GM19372 (cell line): ENCODE measurements at regions not wholly inside any gene's neighbourhood (a gene's known extent, or its start where the extent isn't known, plus 50 kb on each side); places are given as distances from the start of the nearest gene placed in this dataset.

Experiments used
- ATAC-seq: cut with Tn5 transposase; IDR thresholded peaks from one replicate; pipeline ENCODE4 v1.9.1; 2021; ENCODE audit warnings: mild to moderate bottlenecking, low read depth, moderate library complexity; ENCODE audit not compliant: unreplicated experiment

DNA sequence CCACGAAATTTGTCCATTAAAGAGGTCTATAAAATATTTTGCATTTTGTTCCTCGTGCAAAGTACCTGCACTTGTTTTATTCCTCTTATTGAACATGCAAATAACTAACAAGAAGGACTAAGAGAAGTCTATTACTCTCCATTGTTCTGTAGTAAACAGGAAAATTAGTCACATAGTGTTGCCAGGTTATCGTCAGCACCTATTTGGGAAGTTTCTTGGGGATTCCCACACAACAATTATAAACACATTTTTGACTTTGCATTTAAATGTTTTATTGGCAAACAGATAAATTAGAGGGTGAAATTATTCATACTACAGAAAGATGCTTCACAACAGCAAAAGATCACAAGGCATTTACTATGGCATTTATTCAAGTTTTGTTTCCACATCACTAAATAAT is 174.5 kb downstream of the ZC3H11B start:
- ATAC-seq = no peak

DNA sequence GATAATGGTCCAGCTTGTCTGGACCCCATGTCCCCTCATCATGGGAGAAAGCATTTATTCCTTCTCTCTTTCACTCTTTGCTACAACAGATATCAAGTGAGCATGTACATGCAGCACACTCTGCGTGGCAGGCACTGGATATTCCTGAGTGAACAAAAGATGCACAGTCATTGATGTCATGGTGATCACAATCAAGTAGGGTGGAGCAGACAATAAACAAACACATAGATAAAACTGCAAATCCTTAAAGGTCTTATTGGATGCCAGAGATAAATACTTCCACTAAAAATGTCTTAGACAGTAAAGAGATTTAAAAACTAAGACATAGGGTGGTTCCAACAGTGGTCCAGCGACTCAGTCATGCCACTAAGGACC is 178.0 kb downstream of the ZC3H11B start:
- ATAC-seq = no peak

DNA sequence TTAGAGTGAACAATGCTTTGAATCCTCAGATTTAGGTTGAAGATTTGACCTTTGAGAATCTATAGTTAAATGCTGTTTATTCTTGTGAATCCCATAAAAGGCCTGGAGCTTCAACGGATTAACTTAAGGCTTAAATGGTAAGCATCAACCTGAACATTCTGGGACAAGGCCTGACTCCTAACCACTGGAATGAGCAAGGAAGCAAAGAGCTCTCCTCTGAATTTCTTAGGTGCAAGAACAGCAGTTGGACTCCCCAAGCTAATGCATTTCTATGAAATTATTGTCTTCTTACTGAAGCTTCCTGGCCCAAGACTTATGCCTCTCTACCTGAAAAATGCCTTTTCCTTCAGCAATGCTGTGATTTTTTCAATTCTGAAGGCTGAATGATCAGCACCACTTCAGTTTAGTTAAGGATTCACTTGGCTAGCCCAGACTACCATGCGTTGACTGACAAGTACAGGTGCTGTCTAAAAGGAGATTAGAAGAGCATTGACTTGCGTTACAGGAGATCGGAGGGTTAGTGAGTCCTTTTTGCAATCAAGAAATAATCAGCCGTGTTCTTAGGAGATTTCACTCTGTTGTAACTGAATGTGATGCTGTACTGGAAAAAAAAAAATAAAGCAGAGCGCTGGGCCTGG is 178.5 kb downstream of the ZC3H11B start:
- no peak for ATAC-seq

DNA sequence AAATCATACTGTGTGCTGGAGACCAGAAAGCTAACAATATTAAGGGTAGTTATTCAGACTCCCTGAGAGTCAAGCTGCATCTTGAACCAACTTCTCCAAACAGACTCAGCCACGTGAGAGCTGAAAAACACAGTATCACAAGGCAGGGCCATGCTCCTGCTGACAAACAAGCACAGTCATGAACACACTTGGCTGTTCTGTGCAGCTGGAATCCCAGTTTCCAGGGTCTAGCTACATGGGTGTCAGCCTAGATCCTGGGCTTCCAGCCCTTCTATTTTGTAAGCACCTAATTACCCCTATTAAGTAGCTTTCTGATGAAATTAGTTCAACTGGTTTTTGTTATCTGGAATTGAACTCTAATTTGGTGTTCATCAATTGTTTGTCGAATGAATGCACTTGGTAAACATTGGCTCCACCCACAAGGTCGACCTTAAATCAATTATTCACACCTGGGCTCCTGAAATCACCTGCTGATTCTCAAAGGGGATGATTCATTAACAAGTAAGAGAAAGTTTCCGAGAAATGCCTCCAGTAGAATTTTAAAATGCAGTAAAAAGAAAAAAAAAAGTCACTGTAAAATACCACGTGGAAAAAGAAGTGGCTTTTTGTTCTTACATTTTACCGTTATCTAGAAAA is 179.3 kb downstream of the ZC3H11B start:
- ATAC-seq = no peak

DNA sequence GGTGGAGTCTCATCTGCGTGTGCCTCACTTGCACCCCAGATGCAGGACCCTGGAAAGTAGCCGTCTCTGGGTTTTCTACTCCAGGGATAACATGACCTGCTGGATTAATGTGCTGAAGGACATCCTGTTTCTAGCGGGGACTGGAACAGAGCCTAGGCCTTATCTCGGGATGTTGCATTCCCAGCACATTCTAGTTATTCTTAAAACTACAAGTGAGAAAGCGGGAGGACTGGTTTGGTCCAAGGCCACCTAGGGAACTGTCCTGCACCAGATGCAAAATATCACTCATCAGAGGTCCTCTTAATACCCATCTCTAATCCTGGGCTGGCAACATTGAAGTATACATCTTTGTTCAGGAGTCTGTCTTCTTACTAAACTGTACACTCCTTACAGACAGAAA is 179.9 kb downstream of the ZC3H11B start:
- no peak for ATAC-seq

DNA sequence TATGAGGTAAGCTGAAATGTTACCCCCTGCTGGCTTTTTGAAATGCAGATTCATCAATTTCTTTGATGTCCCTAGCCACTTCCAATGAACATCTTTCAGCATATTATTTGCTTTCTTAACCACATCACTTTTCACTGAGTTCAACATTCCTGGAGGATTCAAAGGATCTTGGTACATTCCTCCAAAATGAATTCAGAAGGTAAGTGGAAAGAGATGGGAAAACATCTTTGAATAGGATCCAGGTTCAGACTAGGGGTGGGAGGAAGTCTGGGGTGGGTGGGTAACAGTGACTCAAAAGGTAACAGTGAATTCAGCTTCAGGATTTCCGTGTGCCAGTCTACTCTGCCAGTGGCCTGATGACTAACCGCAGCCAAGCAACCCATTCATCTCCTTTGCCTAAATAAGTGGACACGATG is 180.7 kb downstream of the ZC3H11B start:
- no peak for ATAC-seq

DNA sequence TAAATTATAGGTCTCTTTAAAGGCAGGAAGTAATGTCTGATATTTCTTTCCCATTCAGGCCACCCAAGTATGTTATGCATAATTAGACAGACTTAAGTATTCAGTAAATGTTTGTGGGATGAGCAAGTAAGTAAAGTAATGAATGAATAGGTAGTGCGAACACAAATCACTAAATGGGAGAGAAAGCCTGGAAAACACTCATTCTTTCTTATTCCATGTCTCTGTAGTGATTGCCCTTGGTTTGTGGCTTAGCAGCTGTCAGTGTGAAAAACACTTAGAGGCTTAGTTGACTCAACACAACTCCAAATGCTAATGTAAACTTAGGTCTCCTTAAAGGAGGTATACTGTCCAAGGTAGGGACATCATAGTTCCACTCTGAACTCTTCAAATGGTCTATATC is 182.5 kb downstream of the ZC3H11B start:
- no peak for ATAC-seq

DNA sequence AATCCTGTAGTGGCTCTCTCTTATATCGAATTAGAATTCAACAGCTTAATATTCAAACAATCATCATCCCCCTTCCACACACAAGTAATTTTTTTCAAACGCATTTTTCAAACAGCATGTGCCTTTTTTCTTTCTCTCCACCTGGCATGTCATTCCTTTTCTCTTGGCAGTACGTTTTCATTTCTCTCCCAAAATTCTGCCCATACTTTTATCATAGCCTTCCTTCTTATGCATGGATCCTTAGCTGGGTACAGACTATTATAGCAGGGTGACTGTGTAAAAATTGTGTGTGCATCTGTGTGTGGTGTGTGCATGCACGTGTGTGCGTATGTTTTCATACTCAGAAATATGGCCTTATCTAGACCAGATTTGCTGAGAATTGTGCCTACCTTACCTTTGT is 184.3 kb downstream of the ZC3H11B start:
- ATAC-seq = no peak

DNA sequence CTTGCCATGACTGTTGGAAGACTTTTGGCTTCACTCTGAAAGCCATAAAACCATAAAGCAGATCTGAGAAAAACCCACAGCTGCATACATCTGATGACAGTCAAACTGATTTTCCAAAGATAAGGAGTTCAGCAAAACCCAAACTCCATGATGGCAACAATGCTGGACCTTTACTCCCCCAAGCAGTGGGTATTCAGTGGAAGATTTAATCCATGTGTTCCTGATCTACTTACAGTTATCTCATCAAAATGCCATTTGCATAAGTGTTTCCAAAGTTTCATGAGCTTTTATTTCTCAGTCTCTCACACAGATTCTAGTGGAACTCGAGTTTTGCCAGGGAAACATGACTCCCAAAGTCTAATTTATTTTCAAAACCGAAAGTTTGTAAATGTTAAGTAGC is 184.9 kb downstream of the ZC3H11B start:
- ATAC-seq = no peak

DNA sequence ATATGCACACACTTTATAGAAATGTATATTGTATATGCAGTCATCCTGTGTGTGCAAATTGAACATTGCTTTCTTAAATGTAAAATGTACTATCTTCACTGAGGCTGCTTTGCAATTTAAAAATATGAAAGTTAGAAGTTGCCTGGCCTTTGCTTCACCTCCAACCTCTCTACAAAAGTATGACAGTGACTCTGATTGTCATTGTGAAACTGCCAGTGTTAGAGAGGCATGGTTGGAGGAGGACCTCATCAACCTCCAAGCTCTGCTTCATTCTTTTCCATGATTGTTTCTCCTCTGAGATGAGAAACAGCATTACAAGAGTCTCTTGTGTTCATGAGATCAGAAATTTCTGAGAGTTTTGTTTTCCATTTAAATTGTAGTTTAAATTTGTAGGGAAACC is 185.5 kb downstream of the ZC3H11B start:
- ATAC-seq = no peak

DNA sequence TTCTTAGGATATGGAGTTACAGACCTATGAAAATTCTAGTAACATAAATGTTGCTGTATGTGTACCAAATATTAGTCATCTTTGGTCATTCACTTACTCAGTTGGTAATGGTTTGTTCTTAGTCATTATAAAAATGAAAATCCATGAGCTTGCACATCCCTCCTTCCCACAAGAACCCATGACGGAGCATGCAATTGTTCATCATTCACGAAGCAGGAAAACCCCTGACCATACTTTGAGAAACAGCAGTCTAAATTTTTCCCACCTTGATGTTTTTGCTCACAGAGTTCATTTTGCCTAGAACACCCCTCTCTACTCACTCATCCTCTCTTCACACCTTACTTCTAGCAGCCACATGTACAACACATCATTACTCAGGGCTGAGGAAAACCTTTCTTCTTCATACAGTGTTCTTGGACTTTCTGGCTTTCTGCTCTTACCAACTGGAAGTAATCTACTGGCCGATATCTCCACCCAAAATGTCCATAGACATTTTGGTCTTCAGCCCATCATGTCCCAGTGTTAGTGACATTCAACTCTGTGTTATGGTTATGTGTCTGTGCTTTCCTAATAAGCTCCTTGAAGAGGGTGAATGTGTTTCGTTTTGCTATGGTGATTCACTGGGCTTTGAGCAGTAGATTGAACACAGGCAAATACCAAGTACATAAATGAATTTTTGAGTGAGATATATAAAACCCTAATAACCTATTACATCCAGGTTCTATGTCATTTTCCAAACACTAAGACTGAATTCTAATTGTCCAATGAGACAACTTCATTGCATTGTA is 189.9 kb downstream of the ZC3H11B start:
- no peak for ATAC-seq

DNA sequence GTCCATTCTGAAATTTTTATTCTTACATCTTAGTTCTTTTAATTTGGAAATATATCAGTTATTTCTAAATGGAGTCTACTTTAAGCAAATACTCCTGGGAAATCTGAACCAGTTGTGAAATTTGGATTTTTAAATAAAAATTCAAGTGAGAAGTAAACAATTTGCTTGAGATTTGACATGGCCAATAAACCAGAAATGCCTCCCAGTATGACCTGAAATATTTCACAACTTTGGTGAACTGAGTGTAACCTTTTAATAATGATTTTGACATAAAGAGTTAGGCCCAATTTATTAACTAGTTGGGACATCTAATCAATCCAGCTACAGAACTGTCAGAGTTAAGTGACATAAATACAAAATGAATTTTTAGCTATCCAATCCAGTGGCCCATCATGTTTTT is 192.0 kb downstream of the ZC3H11B start:
- ATAC-seq = no peak

DNA sequence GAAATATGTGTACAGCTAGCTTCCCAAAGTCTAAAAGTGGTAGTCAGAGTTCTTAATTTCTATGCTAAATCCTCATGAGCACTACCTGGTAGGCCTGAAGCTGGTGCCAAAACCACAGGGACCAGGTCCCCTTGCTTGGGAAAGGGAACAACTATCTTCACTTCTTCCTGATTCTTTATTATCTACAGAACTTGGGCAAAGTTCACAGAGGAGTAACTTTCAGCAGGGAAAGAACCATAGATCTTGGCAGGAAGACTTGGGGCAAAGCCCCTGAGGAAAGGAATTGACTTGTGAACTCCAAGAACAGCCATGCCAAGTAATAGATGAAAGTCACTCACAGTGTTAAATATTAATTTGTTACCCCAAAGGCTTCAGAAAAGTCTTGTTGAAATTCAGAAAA is 193.0 kb downstream of the ZC3H11B start:
- ATAC-seq = no peak

DNA sequence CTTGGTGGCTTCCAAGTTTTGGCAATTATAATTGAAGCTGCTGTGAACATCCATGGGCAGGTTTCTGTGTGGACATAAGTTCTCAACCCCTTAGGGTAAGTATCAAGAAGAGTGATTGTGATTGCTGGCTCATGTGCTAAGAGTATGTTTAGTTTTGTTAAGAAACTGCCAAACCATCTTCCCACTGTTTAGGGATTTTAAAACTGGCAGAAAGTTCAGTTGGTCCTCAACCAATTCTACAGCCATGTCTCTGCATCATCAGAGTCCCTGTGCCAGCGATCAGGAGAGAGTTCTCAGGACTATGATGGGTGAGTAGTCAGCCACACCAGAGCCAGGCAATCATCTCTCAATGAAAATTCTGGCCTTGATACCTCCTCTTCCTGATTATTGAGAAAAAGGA is 193.8 kb downstream of the ZC3H11B start:
- ATAC-seq = no peak

DNA sequence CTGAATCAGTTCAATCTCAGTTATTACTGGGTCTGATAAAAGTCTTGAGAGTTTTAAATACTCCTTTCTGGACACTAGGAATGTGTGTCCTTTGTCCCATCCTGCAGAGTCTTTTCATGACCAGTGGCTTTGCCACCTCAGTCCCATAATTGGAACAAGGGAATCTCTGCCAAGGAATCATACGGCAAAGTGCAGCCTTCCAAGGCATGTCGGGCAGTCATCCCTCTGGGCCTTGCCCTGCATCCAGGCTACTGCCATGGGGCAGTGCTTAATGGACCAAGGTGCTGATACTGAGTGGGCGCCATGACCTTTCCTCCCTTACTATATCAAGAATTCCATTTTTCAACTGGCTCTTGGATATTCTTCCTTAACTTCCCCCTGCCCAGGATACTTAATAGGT is 195.3 kb downstream of the ZC3H11B start:
- ATAC-seq = no peak

DNA sequence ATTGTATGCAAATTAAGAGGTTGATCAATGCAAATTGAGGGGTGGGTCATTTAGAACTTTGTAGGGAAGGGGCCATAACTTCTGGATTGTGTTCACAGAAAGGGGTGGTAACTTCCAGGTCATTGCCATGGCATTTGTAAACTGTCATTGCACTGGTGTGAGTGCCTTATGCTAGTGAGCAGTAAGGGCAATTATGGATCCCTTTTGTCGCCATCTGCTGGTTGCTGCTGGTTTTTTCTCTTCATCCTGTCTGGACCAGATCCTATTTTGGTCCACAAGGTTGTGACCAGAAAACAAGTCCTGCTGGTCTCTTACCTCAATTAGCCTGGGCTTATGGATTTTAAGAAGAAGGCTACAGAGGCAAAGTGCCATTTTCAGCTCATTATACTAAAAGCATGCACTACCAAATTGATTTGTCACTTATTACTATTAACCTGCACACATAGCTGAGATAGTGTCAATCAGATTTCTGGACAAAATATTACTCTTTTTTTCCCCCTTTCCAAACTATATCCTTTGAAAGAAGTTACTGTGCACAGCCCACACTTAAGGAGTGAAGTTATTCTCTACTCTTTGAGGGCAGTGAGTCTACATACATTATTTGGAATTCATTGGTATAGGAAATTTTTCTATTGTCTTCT is 196.2 kb downstream of the ZC3H11B start:
- peak; percentile 84 for ATAC-seq

DNA sequence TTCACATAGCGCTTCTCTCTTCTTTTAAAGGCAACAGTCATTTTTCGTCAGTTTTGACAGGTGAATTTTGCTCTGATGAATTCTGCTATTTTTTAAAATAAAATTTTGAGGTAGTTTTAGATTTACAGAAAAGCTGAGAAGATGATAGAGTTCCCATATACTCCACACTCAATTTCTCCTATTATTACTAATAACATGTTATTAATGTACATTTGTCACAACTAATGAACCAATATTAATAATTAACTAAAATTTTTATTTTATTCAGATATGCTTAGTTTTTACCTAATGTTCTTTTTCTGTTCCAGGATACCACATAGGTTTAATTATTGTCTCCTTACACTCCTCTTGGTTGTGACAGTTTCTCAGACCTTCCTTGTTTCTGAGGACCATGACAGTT is 197.0 kb downstream of the ZC3H11B start:
- no peak for ATAC-seq

DNA sequence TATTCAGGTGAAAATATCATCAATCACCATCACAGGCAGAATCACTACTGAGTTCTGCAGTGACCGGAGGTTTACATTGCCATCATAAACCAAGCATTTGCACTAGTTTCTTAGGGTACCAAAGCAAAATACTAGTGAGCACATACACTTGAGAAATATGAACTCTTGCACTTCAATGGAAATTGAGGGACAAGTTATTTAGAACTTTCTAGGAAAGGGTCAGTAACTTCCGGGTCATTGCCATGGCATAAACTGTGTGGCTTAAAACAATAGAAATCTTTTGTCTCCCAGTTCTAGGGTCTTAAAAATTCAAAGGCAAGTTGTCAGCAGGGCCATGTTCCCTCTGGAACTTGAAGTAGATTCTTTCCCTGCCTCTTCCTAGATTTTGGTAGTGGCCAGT is 197.5 kb downstream of the ZC3H11B start:
- no peak for ATAC-seq

DNA sequence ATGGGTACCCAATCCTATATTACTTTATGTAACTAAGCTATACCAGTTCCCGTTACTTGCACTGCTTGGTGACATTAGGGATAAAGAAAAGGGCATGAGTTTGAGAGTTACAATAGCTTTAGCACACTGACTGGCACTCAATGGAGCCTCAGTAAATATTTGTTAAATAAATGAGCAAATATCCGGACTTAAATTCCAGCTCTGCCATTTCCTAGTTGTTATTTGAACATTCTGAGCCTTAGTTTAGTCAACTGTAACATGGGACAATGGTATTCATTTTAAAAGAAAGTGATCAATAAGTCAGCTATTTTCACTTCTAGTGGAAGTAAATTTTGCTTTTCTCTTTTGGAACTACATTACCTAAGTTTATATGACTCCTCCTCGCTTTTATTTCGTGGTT is 198.7 kb downstream of the ZC3H11B start:
- no peak for ATAC-seq

DNA sequence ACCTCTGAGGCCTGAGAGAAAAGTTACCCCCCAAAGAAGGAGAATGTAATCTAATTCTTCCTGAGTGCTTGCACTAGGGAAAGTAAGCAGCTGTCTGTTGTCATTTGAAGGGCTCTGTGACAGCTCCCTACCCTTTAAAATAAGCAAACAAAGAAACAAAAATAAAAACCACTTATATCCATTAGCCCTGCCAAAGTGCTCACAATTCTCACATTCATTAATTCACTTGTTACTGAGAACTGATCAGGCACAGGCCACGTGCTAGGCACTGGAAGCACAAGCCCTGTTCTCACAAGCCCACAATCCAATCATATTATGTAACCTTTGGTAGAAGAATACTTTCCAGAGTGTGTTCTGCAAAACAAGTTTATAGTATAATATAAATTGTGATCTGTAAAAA is 199.4 kb downstream of the ZC3H11B start:
- no peak for ATAC-seq

DNA sequence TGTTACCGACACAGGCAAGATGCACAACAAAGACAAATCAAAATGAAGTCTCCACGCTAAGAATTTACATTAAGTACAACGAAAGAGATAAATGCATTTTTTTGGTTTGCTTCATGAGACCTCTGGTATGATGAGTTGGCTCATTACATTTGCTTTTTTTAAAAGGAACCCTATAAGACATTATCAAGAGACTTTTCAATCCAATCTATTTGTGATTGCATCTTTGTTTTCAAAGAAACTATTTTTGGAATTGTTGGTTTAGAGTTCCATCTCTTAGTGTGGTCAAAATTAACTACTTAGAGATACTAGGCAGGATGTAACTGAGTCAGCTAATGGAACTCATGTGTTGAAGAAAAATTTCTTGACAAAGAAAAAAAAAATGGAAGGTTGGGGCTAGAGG is 200.1 kb downstream of the ZC3H11B start:
- no peak for ATAC-seq
